GM21447 (cell line): ENCODE measurements at regions not wholly inside any gene's neighbourhood (a gene's known extent, or its start where the extent isn't known, plus 50 kb on each side); places are given as distances from the start of the nearest gene placed in this dataset.

Experiments used
- ATAC-seq: cut with Tn5 transposase; IDR thresholded peaks from one replicate; pipeline ENCODE4 v1.9.1; 2021; ENCODE audit not compliant: unreplicated experiment

DNA sequence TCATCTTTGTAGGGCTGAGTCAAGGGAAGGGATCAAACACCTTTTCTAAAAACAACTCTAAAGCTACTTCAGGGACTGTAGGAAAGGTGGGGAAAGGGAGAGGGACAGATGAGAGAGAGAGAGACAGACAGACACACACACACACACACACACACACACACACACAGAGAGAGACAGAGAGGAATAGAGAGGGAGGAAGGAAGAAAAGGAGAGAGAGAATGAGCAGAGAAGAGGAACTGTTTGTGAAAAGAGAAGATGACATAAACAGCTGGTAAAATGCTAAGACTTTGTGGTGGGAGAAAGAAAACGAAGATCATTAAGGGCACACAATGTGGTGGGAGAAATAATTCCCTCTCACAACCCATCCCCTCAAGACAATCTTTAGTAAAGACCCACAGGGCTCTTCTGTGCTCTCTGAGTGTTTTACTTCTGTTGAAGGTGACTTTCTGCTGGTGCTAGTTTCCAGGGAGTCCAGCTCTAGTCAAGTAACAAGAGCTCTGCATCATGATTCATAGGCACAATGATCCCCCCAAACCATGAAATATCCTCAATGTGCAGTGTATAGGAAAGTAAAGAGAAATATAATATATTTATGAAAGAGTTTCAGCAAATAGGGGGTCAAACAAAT lies 77.2 kb upstream of the STK17B start:
- no peak for ATAC-seq

DNA sequence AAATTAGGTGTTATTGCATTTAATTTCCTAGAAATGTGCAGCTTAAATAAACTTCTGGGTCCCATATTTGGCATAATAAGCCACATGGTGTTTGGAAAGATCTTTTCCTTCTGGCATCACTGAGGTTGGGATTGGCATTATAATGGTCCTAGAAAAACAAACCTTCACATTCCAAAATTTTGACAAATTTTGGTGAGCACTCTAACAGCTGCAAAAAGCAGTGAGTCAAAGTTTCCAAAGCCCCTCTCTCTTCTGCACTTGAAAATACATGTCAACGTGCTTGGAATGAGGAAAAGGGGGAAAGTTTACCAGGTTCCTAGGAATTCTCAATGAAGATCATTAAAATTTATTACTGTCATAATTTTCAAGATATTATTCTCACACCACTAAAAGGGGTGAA lies 77.8 kb upstream of the STK17B start:
- no peak for ATAC-seq

DNA sequence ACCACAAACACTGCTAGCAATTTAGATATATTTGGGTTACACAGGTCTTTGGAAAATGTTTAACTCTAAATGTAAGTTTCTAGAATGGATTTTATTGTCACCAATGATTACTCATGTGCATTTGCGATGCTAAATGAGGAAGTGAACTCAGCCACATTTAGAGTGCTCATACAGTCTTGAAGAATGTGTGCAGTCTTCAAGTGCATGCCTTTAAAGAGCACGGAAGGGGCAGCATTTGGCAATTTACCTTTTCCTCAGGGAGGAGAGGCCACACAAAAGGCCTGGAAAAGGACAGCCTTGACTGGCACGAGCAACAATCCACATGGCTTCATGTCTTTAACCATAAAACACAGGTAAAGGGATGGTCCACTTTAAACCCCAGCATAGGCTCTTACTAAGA lies 78.5 kb upstream of the STK17B start:
- ATAC-seq, result peak; percentile 87

DNA sequence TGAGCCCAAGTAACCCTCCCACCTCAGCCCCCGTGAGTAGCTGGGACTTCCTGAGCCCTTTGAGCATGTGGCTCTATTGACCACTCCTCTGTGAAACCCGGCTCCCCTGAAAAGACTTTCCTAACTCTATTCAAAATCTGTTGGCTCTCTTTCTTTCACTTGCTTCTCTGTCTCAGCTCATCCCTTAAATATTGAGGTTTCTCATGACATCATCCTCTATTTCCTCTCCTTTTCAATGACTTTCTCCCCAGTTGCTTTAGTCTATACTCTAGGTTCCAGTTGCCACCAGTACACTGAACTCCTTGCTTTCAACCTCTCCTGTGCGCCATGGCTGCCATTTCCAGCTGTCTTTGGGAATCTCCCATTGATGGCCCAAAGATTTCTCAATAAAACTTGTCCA lies 79.8 kb upstream of the STK17B start:
- no peak for ATAC-seq

DNA sequence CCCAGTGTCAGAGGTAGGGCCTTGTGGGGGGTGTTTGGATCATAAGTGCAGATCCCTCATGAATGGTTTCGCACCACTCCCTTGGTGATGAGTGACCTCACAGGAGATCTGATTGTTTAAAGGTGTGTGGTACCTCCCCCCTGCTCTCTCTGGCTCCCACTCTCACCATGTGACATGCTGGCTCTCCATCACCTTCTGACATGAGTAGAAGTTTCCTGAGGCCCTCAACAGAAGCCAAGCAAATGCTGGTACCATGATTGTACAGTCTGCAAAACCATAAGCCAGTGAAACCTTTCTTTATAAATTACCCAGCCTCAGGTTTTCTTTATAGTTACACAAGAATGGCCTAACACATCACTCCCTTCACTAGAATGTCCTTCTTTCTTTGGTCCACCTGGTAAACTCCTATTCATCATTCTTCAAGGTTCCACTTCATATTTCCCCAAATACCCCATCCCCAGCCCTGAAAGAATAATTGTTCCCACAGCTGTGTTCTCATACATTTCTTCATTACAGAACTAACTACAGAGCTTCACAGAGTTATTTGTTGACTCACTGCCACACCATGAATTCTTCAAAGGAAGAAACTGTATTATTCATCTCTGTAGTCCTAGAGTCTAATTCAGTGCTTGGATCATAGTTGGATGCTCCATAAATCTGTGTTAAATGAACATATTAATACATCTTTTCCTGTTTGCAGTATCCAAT lies 81.2 kb upstream of the STK17B start:
- ATAC-seq, result no peak

DNA sequence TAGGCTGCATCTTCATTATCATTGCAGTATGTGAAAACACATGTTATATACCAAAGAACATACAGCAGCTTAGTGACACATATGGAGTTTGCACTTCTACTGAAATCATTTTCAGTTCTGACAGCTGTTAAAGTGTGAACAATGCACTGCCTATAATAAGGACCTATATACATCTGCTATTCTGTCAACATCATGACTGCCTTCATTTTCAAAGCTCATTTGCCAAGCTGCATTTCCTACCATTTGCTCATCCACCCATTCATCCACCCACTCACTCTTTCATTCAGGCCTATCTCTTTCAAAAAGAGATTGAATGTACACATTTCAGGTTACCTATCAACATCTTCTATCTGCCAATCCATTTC lies 81.7 kb upstream of the STK17B start:
- ATAC-seq, result no peak

DNA sequence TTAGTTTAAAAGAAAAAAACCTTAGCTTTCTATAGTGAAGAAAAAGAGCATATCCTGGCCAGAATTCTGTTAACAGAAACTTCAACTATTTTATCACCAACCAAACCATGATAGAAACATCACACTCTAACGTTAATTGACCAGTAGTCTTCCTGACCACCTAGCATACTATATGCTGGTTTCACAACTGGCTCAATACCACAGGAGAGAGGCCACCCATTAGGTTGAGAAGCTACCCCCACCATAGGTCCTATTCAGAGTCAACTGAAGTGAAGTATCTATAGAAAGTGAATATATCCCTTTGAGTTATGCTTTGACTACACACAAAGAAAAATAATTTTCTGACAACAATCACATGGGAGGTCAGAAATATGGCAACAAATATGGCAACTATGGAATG lies 85.2 kb upstream of the STK17B start:
- no peak for ATAC-seq

DNA sequence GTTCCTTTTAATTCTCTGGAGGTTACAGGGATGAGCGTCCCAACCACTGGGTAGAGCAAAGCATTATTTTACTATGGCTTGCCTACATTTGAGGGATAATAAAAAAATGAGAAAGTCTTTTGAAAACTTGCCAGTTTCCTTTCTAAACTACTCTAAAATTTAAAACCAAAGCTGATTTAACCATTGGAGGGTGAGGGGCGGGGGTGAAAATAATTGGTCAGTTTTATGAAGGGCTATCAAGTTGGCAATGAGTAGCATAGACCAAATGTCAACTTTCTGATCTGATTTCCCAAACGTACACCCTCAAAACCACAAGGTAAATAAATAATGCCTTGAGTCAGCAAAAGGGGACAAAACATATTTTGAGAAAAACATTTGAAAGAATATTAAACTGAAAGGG lies 85.7 kb upstream of the STK17B start:
- no peak for ATAC-seq

DNA sequence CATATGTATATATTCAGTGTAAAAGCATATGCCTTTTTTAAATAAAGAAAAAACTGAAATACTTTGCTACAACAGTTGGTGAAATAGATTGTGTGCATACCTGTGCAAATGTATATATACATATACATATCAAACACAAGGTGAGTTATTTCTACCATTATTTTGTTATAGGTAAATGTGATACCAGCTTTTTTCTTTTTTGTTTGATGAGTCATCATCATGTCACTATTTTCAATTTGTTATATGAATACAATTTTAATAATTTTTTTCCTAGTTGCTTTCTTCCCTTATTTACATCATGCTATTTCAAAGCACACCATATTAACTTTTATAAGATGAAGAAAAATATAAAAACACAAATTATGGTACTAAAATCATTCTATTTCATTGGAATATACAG lies 87.0 kb upstream of the STK17B start:
- no peak for ATAC-seq

DNA sequence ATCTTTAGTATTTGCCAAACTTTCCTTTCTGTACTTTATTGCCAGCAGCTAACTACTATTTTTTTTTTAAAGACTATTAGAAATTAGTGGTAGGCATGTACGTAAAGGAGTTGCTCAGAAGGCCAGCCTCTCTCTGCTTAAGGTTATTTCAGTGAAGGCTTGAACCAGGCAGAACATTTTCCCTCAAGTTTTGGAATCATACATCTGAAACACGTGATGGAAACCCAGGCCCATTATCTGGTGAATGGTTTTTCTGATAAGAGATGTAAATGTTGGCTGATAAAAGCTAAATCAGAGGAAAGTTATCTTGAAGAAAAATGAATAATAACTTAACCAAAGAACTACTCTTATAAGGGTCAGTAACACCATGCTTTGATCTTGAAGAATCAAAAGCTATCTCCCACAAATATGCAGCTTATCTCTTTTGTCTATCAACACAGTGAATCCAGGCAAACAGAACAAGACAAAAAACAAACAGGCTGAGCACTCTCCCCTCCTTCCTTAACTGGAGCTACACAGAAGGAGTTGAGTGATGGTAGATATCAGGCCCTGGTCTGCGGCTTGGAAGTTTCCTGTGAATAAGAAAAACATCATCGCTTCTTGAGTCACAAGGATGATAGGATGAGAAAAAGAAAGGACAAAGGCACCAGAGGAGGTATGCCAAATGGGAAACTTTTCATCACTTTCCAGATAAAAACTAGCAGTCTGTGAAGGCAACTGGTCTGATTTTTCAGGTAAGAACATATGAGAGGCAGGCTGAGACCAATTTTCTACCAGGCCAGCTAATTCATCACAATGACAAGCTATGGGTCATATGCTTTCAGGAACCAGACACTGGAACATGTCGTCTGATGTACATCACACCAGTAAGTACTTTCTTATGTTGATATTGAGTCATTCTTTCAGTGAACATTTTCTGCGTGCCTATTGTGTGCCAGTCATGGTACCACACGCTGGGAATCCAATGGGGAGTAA lies 88.4 kb upstream of the STK17B start:
- ATAC-seq, result no peak

DNA sequence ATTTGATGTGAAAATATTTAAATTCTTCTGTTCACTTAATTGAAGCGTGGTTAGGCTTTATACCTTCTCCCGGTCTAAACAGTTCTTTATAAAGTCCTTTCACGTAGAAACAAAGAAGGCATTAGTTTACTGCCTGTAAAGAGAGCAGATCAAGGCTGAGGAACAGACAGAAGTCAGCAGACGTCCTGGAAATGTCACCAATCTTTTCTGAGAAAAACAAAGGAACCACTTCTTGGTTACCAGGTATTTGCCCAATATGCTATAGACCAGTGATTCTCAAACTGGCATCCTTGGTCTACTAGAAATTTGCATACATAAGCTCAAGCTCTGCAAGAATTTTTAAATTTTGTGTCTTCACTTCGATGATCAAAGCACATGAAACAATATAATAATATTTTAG lies 89.2 kb upstream of the STK17B start:
- no peak for ATAC-seq

DNA sequence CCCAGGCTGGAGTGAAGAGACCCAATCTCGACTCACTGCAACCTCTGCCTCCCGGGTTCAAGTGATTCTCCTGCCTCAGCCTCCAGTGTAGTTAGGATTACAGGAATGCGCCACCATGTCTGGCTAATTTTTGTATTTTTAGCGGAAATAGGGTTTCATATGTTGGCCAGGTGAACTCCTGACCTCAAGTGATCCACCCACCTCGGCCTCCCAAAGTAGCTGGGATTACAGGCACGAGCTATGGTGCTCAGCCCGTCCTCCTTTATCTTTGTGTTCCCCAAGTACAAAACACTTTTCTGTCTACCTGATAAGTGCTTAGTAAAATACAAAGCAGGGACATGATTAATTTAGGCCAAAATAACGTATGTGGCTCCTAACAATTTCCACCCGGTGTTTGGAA lies 91.2 kb upstream of the STK17B start:
- no peak for ATAC-seq

DNA sequence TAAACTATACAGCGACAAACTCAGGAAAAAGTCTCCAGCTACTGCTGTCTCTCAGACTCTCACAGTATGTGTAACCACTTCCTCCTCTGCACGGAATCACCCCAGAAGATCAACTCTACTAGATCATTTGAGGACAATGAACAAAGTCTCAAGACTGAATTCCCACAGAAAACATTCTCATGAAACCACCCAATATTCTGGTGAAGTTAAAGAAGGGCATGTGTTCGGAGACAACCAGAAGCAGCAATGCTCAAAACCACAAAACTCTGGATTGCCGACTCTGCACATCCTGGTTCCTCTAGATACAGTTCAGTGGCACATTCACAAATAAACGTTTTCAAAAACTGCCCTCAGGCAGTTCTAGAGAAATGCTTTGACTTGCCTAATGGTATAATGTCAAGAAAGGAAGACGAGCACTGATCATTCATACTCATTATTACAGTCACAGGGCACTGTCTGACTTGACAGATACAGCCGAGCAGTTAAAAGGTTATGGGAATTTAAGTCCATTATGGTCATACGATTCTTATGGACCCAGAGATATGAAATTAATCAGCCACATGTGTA lies 91.9 kb upstream of the STK17B start:
- ATAC-seq, result peak; percentile 97

DNA sequence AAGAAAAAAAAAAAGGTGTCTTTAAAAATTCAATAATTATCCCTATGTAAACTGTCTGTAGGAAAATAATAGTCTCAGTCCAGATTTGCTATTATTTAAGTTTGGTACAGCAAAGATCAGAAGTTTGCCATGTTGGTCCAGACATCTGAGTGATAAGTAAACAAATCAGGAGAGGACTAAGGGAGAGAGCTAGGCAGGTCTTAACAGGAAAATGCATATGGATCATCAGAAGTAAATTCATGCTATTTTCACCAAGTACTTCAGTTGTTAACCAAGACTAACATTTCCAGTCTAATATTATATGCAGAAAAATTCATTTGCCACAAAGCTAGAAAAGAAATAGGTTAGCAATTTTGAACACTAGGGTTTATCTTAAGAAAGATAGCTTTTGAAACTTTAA lies 95.0 kb upstream of the STK17B start:
- no peak for ATAC-seq

DNA sequence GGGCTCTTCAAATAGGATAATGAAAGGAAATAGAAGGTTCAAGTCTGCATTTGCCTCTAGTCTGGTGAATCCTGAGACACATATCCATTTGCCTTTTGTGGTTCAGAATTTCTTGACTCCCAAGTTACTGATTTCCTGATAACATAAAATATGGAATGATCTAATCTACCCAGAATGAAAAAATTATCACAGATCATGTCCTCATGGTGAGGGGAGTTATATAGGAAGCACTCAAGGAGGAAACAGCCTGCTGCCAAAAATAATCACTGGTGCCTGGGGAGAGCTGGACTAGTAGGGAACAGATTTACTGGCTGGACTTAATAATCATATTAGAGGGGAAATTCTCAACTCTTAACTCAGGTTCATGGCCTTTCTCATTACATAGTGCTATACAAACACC lies 95.5 kb upstream of the STK17B start:
- no peak for ATAC-seq

DNA sequence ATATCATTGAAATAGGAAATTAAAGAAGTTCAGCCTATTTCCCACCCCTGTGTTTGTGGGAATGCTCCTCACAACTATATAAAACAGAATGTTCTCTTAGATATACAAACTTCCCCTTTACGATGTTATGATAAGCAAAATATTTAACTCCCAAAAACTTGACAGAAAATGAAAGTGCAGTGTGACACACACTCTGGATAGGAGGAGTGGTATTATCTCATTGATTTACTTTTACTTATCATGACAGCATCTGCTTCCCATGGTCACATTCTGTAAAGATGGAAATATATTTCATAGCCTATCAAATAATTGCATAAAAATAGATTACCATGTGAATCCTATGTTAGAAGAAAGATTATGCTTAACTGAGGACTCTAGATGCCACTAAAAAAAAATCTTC lies 96.6 kb upstream of the STK17B start:
- no peak for ATAC-seq

DNA sequence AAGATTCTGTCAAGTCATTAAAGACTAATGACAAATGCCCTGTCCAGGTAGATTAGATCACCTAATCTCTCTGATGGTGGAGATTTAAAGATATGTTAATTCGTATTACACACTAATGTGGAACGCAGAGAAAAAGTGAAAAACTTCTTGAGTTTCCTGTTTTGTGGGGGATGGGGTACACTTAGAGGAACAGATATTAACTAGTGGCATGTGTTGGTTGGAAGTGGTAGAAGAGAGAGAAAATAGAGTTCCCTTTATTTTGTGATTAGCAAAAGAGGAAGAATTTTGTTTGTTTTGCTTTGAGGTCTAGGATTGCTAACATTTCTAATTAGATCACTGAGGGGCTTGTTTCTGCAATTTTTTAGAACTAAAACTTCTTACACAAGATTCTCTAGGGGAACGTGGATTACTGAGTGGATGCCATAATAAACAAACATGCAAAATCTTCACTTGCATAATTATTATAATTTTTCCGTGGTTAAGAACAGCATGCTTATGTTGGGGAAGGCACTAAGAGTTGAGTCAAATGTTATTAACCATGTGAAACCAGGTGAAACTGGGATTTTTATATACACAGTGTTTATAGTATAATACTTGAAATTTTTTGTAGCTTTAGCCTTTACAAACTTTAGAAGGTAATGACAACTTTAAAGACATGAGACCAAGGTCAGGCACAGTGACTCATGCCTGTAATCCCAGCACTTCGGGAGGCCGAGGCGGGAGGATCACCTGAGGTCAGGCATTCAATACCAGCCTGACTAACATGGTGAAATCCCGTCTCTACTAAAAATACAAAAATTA lies 97.4 kb upstream of the STK17B start:
- peak; percentile 66 for ATAC-seq

DNA sequence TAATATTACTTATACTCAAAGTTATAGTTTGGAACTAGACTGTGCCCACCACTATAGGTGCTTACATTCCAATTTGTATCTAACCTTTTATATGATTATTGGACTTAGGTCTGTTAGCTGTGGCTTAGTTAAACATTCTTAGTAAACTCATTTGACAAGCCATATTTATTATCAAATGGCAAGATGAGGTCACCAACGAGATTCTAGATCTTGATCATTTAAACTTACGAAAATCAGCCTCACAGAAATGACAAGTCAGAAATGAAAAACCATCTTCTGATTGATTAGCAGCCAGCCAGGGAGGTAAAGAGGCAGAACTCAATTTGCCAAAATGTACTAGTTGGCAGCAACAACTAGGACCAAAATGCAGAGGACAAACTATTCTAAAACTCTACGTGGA lies 100.4 kb upstream of the STK17B start:
- ATAC-seq, result no peak

DNA sequence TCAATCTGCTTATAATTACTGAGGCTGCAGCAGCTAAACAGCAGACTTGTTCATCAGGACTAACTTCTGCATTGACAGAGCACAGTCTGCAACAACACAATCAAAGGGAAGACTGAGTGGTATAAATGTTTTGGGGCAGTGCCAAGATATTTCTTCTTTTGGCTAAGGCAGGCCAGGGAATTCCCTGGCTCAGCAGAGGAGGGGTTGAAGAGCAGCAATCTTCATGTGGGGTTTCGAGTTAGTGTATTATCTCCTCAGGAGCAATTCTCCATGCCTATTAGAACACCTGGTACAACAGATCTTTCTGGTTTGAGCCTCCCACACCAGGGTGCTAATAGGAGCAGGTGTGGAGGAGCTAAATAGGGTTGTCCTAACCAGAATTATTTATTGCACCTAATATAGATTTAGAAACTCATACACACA lies 103.0 kb upstream of the STK17B start:
- ATAC-seq, result peak; percentile 55

DNA sequence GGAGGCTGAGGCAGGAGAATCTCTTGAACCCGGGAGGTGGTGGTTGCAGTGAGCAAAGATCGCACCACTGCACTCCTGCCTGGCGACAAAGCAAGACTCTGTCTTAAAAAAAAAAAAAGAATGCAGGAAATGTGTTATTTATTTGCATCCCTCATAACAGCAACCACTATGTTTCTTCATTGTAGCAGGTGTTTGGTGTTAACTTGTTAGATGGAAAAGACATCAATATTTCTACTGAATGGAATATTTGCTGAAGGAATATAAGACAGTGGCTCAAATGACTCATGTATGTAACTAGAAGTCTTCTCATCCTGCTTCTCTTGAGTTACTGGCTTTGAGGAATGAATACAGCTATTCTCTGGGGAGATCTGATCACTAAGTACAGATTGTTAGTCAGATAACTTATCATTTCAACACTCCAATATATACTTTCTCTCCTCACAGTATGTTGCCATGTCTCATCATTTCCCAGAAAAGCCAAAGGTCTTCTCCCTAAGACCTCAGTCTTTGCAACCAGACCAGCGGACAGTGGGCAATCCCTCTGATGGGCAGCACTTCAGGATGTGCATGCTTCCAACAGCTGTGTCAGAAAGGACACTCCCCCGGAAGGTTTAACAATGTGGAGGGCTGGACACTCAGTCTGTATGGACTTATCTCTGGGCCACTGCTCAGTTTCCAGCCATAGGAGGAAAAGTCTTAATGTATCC lies 104.4 kb upstream of the STK17B start:
- no peak for ATAC-seq
